Neural progenitor cell (in vitro differentiated cells): ENCODE measurements at regions not wholly inside any gene's neighbourhood (a gene's known extent, or its start where the extent isn't known, plus 50 kb on each side); places are given as distances from the start of the nearest gene placed in this dataset.

Source experiments
- DNase-seq: peaks from one replicate; pipeline ENCODE4 v3.0.0-alpha.2; 2016; ENCODE audit warnings: low spot score
- H2AFZ ChIP-seq: fragments of 200-600 bp; sonication (generic); replicated peaks from 2 replicates; pipeline ENCODE4 v1.6.1; 2016; ENCODE audit warnings: antibody characterized with exemption
- H3F3A ChIP-seq: fragments of 200-600 bp; sonication (generic); 2 replicates; pipeline ENCODE4 v1.6.1; 2016; ENCODE audit warnings: antibody characterized with exemption, low read depth
- H3K27ac ChIP-seq: fragments of 200-600 bp; sonication (generic); 2 replicates; pipeline ENCODE4 v1.5.1; 2016; ENCODE audit warnings: mild to moderate bottlenecking
- H3K27me3 ChIP-seq: fragments of 200-600 bp; sonication (generic); 2 replicates; pipeline ENCODE4 v1.6.1; 2016; ENCODE audit warnings: mild to moderate bottlenecking, moderate library complexity
- H3K36me3 ChIP-seq: fragments of 200-600 bp; sonication (generic); 2 replicates; pipeline ENCODE4 v1.5.1; 2016
- H3K4me1 ChIP-seq: fragments of 200-600 bp; sonication (generic); 2 replicates; pipeline ENCODE4 v1.6.1; 2016; ENCODE audit warnings: mixed run types
- H3K4me2 ChIP-seq: fragments of 200-600 bp; sonication (generic); 2 replicates; pipeline ENCODE4 v1.6.1; 2016
- H3K4me3 ChIP-seq: fragments of 200-600 bp; sonication (generic); 2 replicates; pipeline ENCODE4 v1.5.1; 2016
- H3K79me2 ChIP-seq: fragments of 200-600 bp; sonication (generic); 2 replicates; pipeline ENCODE4 v1.6.1; 2016; ENCODE audit warnings: low read depth
- H3K9ac ChIP-seq: fragments of 200-600 bp; sonication (generic); 2 replicates; pipeline ENCODE4 v1.6.1; 2016
- H3K9me3 ChIP-seq: fragments of 200-600 bp; sonication (generic); 2 replicates; pipeline ENCODE4 v1.5.1; 2016; ENCODE audit warnings: low read depth
- H4K20me1 ChIP-seq: fragments of 200-600 bp; sonication (generic); 2 replicates; pipeline ENCODE4 v1.6.1; 2016; ENCODE audit warnings: low read depth
- H3K27ac Mint-ChIP-seq: 3 replicates; pipeline ENCODE4 v1.8.0; 2021; ENCODE audit warnings: mixed read lengths
- H3K27me3 Mint-ChIP-seq: 2 replicates; pipeline ENCODE4 v1.8.0; 2022; ENCODE audit warnings: low read depth, mild to moderate bottlenecking, inconsistent platforms, moderate library complexity, mixed read lengths; ENCODE audit not compliant: insufficient read depth
- H3K36me3 Mint-ChIP-seq: 3 replicates; pipeline ENCODE4 v1.8.0; 2021; ENCODE audit warnings: mixed read lengths
- H3K4me1 Mint-ChIP-seq: 3 replicates; pipeline ENCODE4 v1.8.0; 2021; ENCODE audit warnings: mixed read lengths
- H3K4me3 Mint-ChIP-seq: 3 replicates; pipeline ENCODE4 v1.8.0; 2021; ENCODE audit warnings: mild to moderate bottlenecking, moderate library complexity, mixed read lengths
- H3K9me3 Mint-ChIP-seq: 3 replicates; pipeline ENCODE4 v1.8.0; 2020; ENCODE audit warnings: mixed read lengths
- EZH2 ChIP-seq: fragments of 200-600 bp; sonication (generic); IDR thresholded peaks from 2 replicates; pipeline ENCODE4 v1.6.1; 2017; ENCODE audit warnings: antibody characterized with exemption, mild to moderate bottlenecking, moderate library complexity
- EZH2phosphoT487 ChIP-seq: fragments of 200-600 bp; sonication (generic); IDR thresholded peaks from 2 replicates; pipeline ENCODE4 v1.6.1; 2017; ENCODE audit warnings: antibody characterized with exemption
- TF ChIP-seq, protein P1 (sequence below): fragments of 200-600 bp; sonication (generic); IDR thresholded peaks from 2 replicates; pipeline ENCODE4 v1.5.1; 2017; ENCODE audit warnings: antibody characterized with exemption, mild to moderate bottlenecking

DNA sequence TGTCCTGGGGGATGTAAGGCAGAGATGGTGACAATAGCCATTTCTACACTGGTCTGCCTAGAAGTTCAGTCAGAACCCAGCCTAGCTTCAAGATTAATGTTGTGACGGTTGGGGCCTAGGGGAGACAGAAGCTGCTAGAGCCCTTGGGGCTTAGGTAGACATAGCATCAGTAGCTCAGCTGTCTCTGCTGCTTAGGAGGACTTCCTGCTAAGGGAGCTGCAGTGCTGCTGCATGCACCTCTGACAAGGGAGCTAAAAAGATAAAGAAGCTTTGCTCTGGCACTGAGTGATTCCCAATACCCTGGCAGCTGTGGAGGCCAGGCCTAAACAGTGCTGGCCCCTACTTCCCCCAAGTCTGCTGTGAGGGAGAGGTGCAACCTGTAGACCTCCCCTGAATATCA, 116.0 kb downstream of the CT47B1 start:
- H4K20me1 ChIP-seq = no peaks in the 10 kb centered on the region
- no peak overlapping the region for H3K27ac ChIP-seq
- no peak overlapping the region for H3K4me3 ChIP-seq
- Mint-ChIP-seq H3K27me3 (peaks cover 2% of the 10 kb centered on the region), H3K9me3 (peaks cover 5% of the 10 kb centered on the region), H3K4me3 (no peak overlapping the region), H3K27ac (no peak overlapping the region), H3K36me3 (no peaks in the 10 kb centered on the region), H3K4me1 (peaks cover 16% of the 10 kb centered on the region)
- H3K9me3 ChIP-seq = peaks cover 5% of the 10 kb centered on the region
- H3K4me1 ChIP-seq = peaks cover 4% of the 10 kb centered on the region
- no peak overlapping the region for H3K4me2 ChIP-seq
- no peaks in the 10 kb centered on the region for H3K79me2 ChIP-seq
- no peak overlapping the region for H3K9ac ChIP-seq
- no peak overlapping the region for H2AFZ ChIP-seq
- DNase-seq = no peak
- TF ChIP-seq, protein P1, sequence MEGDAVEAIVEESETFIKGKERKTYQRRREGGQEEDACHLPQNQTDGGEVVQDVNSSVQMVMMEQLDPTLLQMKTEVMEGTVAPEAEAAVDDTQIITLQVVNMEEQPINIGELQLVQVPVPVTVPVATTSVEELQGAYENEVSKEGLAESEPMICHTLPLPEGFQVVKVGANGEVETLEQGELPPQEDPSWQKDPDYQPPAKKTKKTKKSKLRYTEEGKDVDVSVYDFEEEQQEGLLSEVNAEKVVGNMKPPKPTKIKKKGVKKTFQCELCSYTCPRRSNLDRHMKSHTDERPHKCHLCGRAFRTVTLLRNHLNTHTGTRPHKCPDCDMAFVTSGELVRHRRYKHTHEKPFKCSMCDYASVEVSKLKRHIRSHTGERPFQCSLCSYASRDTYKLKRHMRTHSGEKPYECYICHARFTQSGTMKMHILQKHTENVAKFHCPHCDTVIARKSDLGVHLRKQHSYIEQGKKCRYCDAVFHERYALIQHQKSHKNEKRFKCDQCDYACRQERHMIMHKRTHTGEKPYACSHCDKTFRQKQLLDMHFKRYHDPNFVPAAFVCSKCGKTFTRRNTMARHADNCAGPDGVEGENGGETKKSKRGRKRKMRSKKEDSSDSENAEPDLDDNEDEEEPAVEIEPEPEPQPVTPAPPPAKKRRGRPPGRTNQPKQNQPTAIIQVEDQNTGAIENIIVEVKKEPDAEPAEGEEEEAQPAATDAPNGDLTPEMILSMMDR = no peak
- TF ChIP-seq EZH2phosphoT487 = no peak
- H3K27me3 ChIP-seq = no peaks in the 10 kb centered on the region
- no peaks in the 10 kb centered on the region for H3K36me3 ChIP-seq
- H3F3A ChIP-seq = no peaks in the 10 kb centered on the region

DNA sequence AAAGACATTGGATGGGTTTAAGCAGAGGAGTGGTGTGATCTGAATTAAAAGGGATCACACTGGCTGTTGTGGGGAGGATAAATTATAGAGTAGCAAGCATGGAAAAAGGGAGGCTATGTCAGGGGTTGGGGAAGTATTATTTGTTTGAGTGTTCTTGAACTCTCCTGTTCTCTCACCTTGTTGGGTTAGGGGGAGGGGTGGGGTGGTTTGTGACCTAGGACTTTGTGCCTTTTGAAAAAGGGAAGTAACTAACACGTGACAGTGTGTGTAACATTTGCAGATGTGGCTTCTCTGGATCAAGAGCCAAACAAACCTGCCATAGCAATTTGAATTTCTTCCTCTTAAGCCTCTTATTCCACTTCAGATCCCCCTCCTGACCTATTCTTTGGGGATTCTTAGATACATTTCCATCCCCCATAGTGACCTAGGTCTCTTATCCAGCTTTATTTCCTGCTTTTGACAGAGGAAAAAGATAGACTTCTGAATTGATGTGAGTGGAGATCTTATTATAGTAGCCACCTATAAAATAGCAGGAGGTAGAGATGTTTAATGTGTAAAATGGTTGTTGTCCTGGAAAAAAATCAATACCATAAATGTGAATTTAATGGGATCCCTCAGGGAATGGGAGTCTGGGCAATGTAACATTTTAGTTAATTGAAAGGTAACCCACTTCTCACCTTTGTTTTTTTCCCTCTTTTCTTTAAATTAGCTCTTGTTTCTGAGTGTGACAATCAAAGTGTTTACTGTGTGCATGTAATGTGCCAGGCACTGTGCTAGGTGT, 120.4 kb downstream of the CT47B1 start:
- H3F3A ChIP-seq = no peaks in the 10 kb centered on the region
- Mint-ChIP-seq H3K4me1 (peaks cover 22% of the 10 kb centered on the region), H3K27ac (no peak overlapping the region), H3K36me3 (no peaks in the 10 kb centered on the region), H3K4me3 (no peak overlapping the region), H3K27me3 (peaks cover 2% of the 10 kb centered on the region), H3K9me3 (peaks cover 2% of the 10 kb centered on the region)
- peak; percentile 3 for DNase-seq
- H3K9ac ChIP-seq = no peak overlapping the region
- no peaks in the 10 kb centered on the region for H4K20me1 ChIP-seq
- H3K4me3 ChIP-seq = no peak overlapping the region
- no peak overlapping the region for H2AFZ ChIP-seq
- peaks cover 5% of the 10 kb centered on the region for H3K9me3 ChIP-seq
- H3K4me2 ChIP-seq = peak overlapping the region; percentile 18
- peaks cover 4% of the 10 kb centered on the region for H3K4me1 ChIP-seq
- H3K79me2 ChIP-seq = no peaks in the 10 kb centered on the region
- H3K27ac ChIP-seq = no peak overlapping the region
- TF ChIP-seq EZH2 (no peak), EZH2phosphoT487 (no peak)
- TF ChIP-seq, protein P1 = no peak
- no peaks in the 10 kb centered on the region for H3K36me3 ChIP-seq
- no peaks in the 10 kb centered on the region for H3K27me3 ChIP-seq

DNA sequence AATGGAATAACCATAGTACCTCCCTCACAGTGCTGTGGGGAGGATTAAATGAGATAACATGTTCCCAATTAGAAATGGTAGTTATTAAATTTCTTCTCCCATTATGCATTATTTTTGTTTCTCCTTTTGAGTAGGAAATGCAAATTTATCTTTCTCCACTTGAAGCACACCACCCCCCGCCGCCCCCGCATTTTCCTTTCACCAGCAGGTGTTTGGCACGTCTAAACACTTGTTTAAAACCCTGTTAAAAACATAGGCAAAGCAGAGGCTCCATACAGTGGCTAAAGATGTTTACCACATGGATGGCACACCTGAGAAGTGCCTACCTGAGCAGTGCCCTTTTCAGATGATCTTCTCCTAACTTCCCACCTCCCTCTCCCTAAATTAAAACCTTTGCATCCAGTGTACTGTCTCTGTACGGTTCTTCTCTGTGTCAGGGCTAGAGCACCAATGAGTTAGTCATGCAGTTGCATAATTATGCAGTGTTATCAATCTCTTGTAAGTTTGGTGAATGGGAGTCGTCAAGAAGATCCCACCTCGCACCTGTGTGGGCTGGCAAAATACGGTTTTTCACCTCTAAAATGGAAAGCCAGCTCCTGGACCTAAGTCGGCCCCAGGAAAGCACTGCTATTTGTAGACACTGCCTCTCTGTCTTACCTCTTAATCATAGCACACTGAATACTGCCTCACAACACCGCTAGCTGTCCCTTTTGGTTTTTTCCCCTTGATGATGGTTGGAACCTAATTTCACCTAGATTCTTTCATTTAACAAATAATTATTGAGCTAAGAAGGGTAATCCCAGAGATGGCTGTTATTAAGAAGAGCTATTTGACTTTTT, 122.0 kb downstream of the CT47B1 start:
- H3K36me3 Mint-ChIP-seq = no peaks in the 10 kb centered on the region
- no peak overlapping the region for H3K4me3 Mint-ChIP-seq
- Histone ChIP-seq H3K27ac (no peak overlapping the region), H3F3A (no peaks in the 10 kb centered on the region), H3K4me1 (peaks cover 4% of the 10 kb centered on the region), H3K9ac (no peak overlapping the region), H4K20me1 (no peaks in the 10 kb centered on the region), H3K4me2 (no peak overlapping the region), H3K36me3 (no peaks in the 10 kb centered on the region), H3K27me3 (no peaks in the 10 kb centered on the region), H3K79me2 (no peaks in the 10 kb centered on the region), H3K4me3 (no peak overlapping the region), H3K9me3 (peaks cover 5% of the 10 kb centered on the region), H2AFZ (no peak overlapping the region)
- H3K27me3 Mint-ChIP-seq = no peaks in the 10 kb centered on the region
- no peak overlapping the region for H3K27ac Mint-ChIP-seq
- H3K9me3 Mint-ChIP-seq = peaks cover 2% of the 10 kb centered on the region
- H3K4me1 Mint-ChIP-seq = peaks cover 22% of the 10 kb centered on the region
- TF ChIP-seq, protein P1 = no peak
- TF ChIP-seq EZH2 (no peak), EZH2phosphoT487 (no peak)
- no peak for DNase-seq
